DMS153 treated with DMSO at 0.1 percent for 48 hours (cell line): ENCODE measurements at regions not wholly inside any gene's neighbourhood (a gene's known extent, or its start where the extent isn't known, plus 50 kb on each side); places are given as distances from the start of the nearest gene placed in this dataset.

Source experiments
- DNase-seq: peaks from one replicate; lab custom pipeline; 2025; ENCODE audit not compliant: unreplicated experiment; lab: John Stamatoyannopoulos, UW

- no peak for DNase-seq
Measured at GRCh38 chr9:74304598-74304997, 192.5 kb upstream of the RORB start.

DNA sequence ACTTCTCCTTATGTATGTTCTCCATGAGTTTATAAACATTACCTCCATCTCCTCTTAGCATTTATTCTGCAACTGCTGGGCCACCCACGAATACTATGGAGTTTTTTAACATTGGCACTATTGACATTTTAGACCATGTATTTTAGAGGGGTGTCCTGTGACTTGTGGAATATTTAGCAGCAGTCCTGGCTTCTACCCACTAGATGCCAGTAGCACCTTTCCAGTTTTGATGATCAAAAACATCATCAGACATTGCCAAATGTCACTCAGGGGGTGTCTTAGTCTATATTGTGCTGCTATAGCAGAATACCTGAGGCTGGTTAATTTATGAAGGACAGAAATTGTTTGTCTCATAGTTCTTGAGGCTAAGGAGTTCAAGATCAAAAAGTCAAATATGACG, 187.5 kb upstream of the RORB start:
- DNase-seq: no peak

DNA sequence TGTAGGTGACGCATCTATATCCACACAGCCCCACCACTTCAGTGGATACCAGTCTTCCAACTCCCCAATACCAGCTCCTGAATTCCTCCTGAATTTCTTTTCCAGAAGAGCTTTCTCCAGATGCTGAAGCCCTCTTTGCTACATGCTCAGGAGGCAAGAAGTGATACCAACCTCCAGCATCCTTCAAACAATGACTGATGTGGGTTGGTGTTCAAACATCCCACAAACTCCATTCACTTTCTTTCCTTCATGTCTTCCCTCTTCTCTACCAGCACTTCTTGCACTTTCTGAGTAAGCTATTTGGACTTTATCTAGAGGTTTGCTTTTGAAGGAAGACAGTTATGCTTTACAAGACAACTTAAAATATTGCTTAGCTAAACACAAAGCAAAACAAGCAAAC, 179.9 kb upstream of the RORB start:
- no peak for DNase-seq

DNA sequence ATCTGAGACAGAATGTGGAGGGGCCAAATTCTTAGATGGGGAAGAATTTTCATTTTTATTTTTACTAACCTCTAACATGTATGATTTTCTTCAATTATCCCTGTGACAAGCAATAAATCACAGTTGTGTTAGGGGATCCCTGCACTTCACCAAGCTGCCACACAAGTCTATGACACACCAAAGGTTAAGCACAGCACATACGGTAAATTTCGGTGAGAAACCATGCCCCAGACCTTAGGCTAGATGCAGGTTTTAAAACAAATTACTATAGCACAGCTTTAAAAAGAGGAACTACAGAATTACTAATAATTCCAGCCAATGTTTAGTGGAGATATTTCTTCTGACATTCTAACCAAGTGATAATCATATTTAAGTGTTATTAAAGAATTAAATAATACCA, 175.7 kb upstream of the RORB start:
- no peak for DNase-seq

- DNase-seq: no peak
Measured at GRCh38 chr9:74322661-74323314, 174.3 kb upstream of the RORB start.

GRCh38 chr9:74330487-74331214, 166.5 kb upstream of the RORB start:
- DNase-seq: no peak

DNA sequence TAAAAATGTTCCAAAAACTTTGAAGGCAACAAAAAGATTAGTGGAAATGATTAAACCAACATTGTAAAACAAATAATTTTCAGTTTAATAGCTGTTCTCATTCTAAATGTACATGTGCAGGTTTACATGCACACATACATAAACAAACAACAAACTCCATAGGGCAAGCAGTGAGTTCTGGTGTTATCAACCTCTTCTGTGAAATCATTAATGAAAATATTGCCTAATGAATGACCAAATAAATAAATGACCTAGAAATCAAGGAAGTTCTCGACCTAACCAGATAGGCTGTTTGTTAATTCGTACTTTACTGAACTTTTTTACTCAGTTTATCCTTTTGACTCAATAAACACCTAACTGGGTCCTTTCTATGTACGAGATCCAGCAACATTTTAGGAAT, 165.5 kb upstream of the RORB start:
- DNase-seq: no peak

GRCh38 chr9:74333384-74334032, 163.6 kb upstream of the RORB start:
- no peak for DNase-seq

DNA sequence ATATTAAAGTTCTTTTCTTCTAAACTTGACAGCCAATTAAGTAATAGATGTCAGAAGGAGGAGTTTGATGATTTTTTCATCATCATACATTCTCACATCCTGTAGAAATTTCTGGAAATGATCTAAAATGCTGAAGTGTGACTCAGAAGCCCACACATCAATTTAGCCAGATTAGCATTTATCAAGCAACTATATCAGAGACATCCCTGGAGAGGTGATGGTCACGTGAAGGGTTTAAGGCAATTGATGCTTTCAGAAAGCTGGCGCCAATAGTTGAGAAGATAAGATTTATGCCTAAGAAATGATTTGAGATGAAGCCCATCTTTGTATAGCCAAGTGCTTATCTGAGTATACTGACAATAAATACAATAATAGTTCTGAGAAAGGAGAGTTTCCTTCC, 162.9 kb upstream of the RORB start:
- DNase-seq: no peak

DNA sequence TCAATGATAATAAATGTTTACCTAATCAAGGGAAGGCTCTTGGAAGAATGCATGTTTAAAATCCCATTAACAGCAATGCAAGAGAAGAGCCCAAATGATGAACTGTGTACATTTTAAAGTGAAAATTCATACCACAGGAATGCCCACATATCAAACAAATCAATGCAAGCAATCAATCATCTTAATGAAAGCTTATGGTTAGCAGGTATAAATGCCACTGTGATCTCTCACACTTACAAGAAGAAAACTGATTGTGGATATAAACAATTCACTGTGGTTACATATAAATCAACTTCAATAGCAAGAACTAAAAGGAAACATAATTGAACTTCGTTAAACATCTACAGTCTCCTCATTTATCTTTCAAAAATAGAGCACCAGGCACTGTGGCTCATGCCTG, 161.0 kb upstream of the RORB start:
- no peak for DNase-seq

- DNase-seq: no peak
Measured at GRCh38 chr9:74348777-74349176, 148.4 kb upstream of the RORB start.

DNA sequence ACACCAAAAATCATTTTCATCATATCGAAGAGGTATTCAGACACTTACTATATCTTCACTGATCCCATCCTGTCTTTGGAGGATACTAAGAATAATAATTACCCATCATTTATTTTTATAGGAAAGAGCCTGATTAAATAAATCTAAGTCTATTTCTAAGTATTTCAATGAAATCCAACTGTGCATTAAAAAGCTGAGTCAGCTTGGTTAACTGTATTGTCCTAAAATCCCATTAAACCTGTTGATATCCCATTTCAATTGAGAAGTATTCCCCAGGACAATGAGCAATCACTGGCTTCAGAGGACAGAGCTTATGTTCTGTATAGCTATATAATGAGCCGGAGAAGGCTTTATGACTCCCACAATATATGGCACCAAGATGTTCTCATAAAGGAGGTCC, 142.0 kb upstream of the RORB start:
- no peak for DNase-seq

GRCh38 chr9:74357577-74357976, 139.6 kb upstream of the RORB start:
- DNase-seq: no peak

GRCh38 chr9:74358959-74359358, 138.2 kb upstream of the RORB start:
- no peak for DNase-seq

GRCh38 chr9:74361508-74361907, 135.6 kb upstream of the RORB start:
- no peak for DNase-seq

DNA sequence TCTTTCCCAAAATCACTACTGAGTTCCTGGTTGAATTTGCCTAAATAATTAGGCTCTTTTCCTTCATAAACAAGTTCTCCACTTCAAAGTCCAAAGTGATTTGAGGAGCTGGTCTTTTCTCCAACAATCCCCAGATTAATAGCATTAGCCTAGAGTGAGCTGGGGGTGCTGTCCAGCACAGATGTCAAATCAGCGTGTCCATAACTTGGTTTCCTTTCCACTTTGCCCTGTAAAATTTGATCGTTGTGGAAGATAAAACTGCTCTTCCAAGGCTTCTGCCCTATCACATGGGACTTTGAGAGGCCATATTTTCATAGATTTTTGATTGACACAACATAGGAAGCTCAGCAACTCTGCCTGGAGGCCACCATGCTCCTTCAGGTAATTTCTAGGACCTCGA, 134.7 kb upstream of the RORB start:
- DNase-seq: no peak

DNA sequence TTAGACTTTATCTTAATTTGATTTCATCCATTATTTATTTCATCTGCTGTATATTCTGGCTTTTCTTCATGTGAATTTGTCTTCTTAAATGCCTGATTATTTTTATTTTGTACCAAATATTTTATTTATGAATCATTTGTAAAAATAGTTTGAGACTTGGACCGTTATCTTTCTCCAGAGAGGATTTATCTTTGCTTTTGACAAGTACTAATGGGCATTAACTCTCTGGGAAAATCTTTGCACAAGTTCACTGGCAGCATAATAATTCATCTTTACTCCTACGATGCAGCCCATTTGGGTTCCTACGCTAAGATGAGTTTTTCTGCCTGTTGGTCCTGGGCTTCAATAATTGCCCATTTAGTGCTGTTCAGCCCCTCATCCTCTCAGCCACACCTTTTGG, 131.0 kb upstream of the RORB start:
- DNase-seq: no peak

DNA sequence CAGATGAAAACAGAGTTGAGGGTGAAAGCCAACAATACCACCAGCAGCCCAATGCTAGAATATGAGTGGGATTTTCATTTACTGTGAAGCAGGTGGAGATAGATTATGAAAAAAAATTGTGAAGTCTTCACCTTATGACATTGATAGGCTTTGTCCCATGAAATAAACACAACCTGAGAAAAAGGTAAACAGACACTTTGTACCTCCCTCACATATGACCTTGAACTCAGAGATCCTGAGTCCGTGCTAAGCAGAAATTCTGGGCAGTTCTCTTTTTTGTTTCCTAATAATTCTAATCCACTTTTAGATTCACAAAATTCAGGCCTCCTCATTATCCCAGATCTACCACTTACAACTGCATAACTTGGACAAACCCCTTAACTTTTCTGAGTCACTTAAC, 127.3 kb upstream of the RORB start:
- DNase-seq: no peak

DNA sequence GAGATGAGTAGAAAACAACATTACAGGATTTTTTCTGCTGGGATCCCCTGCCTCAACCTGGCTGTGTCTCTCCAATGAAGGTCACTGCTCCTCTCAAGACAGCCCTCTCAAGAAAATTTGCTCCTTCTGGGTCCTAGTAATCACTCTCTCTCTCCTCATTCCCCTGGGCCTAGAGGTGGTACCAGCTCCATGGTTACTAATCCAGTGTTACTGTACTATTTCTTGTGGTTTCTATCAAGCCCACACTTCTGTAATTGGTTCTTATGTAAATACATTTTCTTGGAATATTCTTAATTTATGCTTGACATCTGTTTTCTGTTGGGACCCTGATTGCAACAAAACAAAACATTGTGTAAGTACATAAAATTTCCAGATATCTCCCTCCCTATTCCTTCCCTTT, 123.8 kb upstream of the RORB start:
- no peak for DNase-seq

DNA sequence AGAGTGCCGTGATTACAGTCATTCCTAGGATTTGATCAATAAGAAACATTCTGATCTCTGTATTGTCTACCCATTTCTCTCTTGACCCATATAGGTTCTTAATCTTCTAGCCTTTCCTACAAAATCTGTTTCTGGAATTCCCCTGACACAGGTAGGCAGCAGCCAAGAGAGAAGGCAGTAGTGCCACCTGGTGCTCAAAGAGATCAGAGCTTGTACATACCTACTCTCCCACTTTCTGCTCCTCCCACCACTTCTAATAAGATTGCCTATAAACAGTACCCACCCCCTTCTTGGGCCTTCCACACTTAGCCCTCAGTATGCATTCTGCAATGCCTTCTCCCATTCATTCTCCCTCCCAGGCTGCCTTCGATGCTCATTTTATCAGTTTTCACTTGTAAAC, 117.4 kb upstream of the RORB start:
- peak; percentile 46 for DNase-seq

- no peak for DNase-seq
Measured at GRCh38 chr9:74391816-74392215, 105.3 kb upstream of the RORB start.

DNA sequence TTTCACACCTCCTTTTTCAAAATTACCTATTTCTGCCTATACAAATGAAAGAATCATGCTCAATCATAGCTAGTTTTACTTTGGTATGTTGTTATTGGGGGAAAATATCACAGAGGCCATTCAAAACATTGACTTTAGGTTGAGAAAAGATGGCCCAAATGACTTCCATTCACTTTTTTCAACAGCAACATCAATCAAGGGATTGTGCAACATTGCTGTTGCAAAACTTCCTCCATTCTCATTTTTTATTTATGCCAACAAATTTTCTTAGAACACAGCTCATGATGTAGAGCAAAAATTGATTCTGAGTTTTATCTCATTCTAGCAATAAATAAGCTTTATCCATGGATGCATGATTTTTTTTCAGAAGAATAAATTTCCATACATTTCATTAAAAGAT, 93.6 kb upstream of the RORB start:
- no peak for DNase-seq

- DNase-seq: no peak
Measured at GRCh38 chr9:74404620-74405019, 92.5 kb upstream of the RORB start.
